Activated naive CD4-positive, alpha-beta T cell treated with anti-CD3 and anti-CD28 coated beads, Interleukin-2, amount 50 U/mL, for 24 hours (primary cell): ENCODE measurements at regions not wholly inside any gene's neighbourhood (a gene's known extent, or its start where the extent isn't known, plus 50 kb on each side); places are given as distances from the start of the nearest gene placed in this dataset.

Experiments used
- H3K27ac Mint-ChIP-seq: one replicate; pipeline ENCODE4 v1.8.0; 2021; ENCODE audit warnings: mild to moderate bottlenecking, mixed read lengths
- H3K27me3 Mint-ChIP-seq: one replicate; pipeline ENCODE4 v1.8.0; 2021; ENCODE audit warnings: mixed read lengths
- H3K36me3 Mint-ChIP-seq: one replicate; pipeline ENCODE4 v1.8.0; 2021; ENCODE audit warnings: mixed read lengths
- H3K4me1 Mint-ChIP-seq: one replicate; pipeline ENCODE4 v1.8.0; 2021; ENCODE audit warnings: mixed read lengths
- H3K4me3 Mint-ChIP-seq: one replicate; pipeline ENCODE4 v1.8.0; 2021; ENCODE audit warnings: mild to moderate bottlenecking, mixed read lengths
- H3K9me3 Mint-ChIP-seq: one replicate; pipeline ENCODE4 v1.8.0; 2021; ENCODE audit warnings: mixed read lengths

DNA sequence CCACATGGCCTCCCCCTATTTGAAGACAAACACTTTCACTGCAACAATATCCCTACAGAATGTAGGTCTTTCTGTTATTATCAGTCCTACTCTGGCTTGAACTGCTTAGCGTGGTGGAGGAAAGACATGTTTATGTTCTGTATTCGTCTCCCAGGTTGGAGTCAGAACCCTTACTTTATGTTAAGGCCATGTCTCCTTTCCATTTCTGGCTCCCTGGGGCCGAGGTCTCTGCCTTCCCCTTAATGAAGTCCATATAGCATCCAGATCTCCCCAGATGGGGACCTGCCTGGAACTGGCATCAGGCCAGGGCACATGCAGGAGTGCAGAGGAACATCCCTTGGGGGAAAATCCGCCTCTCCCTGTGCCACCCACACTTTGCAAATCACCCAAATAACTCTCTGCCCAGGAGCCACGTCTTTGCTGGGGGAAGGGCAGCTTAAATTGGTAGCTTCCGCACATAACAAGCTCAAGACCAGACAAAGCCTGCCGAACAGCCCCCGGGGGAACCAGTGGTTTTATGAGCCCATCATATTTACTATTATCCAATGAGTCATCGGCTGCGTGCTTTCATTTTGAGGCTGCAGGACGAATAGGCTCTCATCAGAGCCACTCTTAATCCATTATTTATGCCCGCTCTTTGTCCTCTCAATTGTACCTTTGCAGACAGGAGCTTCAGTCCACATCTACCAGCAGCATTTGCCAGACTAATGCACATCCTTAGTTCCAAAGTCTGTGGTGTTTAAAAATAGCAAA is 237.0 kb downstream of the UACA start:
- Mint-ChIP-seq H3K4me3 (no peak overlapping the region), H3K27me3 (no peaks in the 10 kb centered on the region), H3K36me3 (peaks cover 8% of the 10 kb centered on the region), H3K4me1 (peaks cover 71% of the 10 kb centered on the region), H3K9me3 (no peaks in the 10 kb centered on the region), H3K27ac (no peak overlapping the region)

DNA sequence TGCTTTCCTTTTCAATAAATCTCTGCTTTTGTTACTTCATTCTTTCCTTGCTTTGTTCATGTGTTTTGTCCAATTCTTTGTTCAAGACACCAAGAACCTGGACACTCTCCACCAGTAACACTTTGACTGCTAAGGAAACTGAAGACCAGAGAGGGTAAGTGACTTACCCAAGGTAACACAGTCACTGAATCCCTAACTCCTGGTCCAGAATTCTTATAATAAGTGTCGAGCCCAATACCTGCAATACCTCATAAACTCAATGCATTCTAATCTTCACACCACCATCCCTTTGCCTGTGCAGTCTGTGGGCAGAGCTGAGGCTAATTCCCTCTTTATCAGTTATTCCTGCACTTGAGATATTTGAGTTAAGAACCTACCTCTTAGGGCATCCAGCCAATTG is 237.8 kb downstream of the UACA start:
- Mint-ChIP-seq H3K4me1 (peaks cover 67% of the 10 kb centered on the region), H3K27ac (no peak overlapping the region), H3K4me3 (no peak overlapping the region), H3K27me3 (no peaks in the 10 kb centered on the region), H3K36me3 (peaks cover 8% of the 10 kb centered on the region), H3K9me3 (no peaks in the 10 kb centered on the region)

GRCh38 chr15:70524470-70524869 is 238.9 kb downstream of the UACA start:
- Mint-ChIP-seq H3K4me1 (peaks cover 58% of the 10 kb centered on the region), H3K36me3 (peaks cover 8% of the 10 kb centered on the region), H3K27me3 (no peaks in the 10 kb centered on the region), H3K27ac (no peak overlapping the region), H3K9me3 (no peaks in the 10 kb centered on the region), H3K4me3 (no peak overlapping the region)

GRCh38 chr15:70523616-70524015 is 239.7 kb downstream of the UACA start:
- Mint-ChIP-seq H3K36me3 (peaks cover 8% of the 10 kb centered on the region), H3K9me3 (no peaks in the 10 kb centered on the region), H3K27me3 (no peaks in the 10 kb centered on the region), H3K4me3 (no peak overlapping the region), H3K27ac (no peak overlapping the region), H3K4me1 (peaks cover 49% of the 10 kb centered on the region)

- Mint-ChIP-seq H3K4me1 (peaks cover 45% of the 10 kb centered on the region), H3K9me3 (no peaks in the 10 kb centered on the region), H3K27me3 (no peaks in the 10 kb centered on the region), H3K27ac (no peak overlapping the region), H3K4me3 (no peak overlapping the region), H3K36me3 (peaks cover 5% of the 10 kb centered on the region)
Measured at GRCh38 chr15:70523192-70523591, 240.2 kb downstream of the UACA start.

GRCh38 chr15:70522323-70522966 is 240.9 kb downstream of the UACA start:
- Mint-ChIP-seq H3K27me3 (no peaks in the 10 kb centered on the region), H3K36me3 (peaks cover 4% of the 10 kb centered on the region)

GRCh38 chr15:70521576-70522322 is 241.6 kb downstream of the UACA start:
- no peaks in the 10 kb centered on the region for H3K27me3 Mint-ChIP-seq
- H3K27ac Mint-ChIP-seq: no peak overlapping the region
- H3K36me3 Mint-ChIP-seq: peaks cover 4% of the 10 kb centered on the region
- H3K9me3 Mint-ChIP-seq: no peaks in the 10 kb centered on the region
- no peak overlapping the region for H3K4me3 Mint-ChIP-seq
- peaks cover 30% of the 10 kb centered on the region for H3K4me1 Mint-ChIP-seq

More at GRCh38 chr15:70522323-70522966, 240.9 kb downstream of the UACA start:
- no peaks in the 10 kb centered on the region for H3K9me3 Mint-ChIP-seq
- peaks cover 37% of the 10 kb centered on the region for H3K4me1 Mint-ChIP-seq
- H3K4me3 Mint-ChIP-seq: no peak overlapping the region
- H3K27ac Mint-ChIP-seq: peak overlapping the region; percentile 33

DNA sequence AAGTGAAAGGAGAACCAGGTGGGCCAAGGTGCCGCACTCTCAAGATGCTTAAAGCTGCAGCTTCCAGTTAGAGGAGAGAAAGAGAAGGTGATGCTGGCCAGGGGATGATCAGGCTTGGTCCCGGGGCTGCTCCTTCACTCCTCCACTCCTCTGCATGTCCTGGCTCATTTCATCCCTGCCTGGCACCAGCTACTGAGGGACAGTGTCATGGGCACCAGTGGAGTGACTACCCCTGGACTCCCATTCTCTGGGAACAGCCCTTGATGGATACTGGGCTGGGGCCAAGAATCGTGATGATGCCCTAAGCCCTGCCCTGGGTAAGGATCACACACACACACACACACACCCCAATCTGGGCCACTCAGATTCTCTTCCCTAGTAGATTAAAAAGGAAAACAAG is 243.7 kb downstream of the UACA start:
- H3K4me3 Mint-ChIP-seq: no peak overlapping the region

GRCh38 chr15:70519004-70519365 is 244.4 kb downstream of the UACA start:
- Mint-ChIP-seq H3K36me3 (no peaks in the 10 kb centered on the region), H3K4me3 (no peak overlapping the region), H3K27me3 (no peaks in the 10 kb centered on the region)

More for the DNA sequence above, 243.7 kb downstream of the UACA start:
- H3K27me3 Mint-ChIP-seq: no peaks in the 10 kb centered on the region
- no peaks in the 10 kb centered on the region for H3K36me3 Mint-ChIP-seq
- peaks cover 14% of the 10 kb centered on the region for H3K4me1 Mint-ChIP-seq
- no peaks in the 10 kb centered on the region for H3K9me3 Mint-ChIP-seq
- H3K27ac Mint-ChIP-seq: no peak overlapping the region

GRCh38 chr15:70518201-70519003 is 245.0 kb downstream of the UACA start:
- Mint-ChIP-seq H3K4me1 (peaks cover 14% of the 10 kb centered on the region), H3K4me3 (no peak overlapping the region), H3K36me3 (no peaks in the 10 kb centered on the region), H3K9me3 (no peaks in the 10 kb centered on the region), H3K27ac (no peak overlapping the region), H3K27me3 (no peaks in the 10 kb centered on the region)

More at GRCh38 chr15:70519004-70519365, 244.4 kb downstream of the UACA start:
- Mint-ChIP-seq H3K27ac (no peak overlapping the region), H3K9me3 (no peaks in the 10 kb centered on the region), H3K4me1 (peaks cover 14% of the 10 kb centered on the region)

DNA sequence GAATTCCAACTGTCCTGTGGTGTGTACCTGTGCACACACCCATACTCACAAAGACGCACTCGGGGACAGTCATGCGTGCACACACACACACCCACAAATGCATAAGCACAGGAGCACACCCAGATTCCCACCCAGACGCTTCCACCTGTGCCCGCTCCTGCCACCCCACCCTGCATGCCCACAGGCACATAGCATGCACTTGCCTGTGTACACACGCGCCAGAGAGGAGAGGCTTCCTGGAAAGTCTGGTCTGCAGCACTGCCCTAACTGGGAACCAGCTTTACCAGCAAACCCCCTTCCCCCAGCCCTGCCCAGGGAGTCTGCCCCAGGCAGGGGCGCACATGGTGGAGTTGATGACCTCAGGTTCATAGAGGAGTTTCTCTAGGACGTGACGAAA is 246.2 kb downstream of the UACA start:
- H3K27ac Mint-ChIP-seq: no peak overlapping the region
- H3K27me3 Mint-ChIP-seq: no peaks in the 10 kb centered on the region
- no peak overlapping the region for H3K4me3 Mint-ChIP-seq
- H3K4me1 Mint-ChIP-seq: peaks cover 4% of the 10 kb centered on the region
- H3K9me3 Mint-ChIP-seq: peaks cover 2% of the 10 kb centered on the region
- H3K36me3 Mint-ChIP-seq: no peaks in the 10 kb centered on the region

DNA sequence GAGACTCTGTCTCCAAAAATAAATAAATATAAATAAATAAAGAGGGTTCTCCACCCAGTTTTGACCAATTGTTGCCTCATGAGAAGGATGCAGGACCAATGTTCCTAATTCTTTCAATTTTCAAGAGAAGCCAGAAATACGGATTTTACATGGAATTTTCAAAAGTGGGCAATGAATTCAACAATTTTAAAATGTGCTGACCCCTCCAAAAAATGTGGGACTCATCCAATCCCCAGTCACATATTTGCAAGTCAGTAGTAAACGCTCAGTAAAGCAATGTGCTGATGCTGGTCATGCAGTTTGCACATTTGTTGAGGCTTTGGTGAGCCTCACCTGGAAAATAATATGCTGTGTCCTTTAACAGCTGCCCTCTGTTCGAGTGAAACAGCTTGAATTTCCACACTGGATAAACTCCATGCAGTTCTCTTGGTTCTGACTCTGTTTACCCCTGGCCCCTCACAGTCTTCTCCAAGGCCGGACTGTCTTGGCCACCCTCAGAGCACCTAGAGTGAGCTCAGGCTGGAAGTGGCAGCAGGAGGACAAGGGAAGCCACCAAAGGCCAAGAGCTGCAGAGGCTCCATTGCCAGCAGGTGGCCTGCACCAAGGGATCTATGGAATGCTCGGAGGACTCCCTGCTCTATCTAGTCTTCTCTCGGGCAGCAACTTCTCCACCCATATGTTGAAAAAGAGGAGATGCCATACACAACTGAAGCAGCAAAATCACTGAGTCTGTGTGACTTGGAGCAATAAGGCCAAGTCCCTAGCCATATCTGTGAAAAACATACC is 246.8 kb downstream of the UACA start:
- H3K4me1 Mint-ChIP-seq: peaks cover 4% of the 10 kb centered on the region
- H3K36me3 Mint-ChIP-seq: peaks cover 2% of the 10 kb centered on the region
- H3K9me3 Mint-ChIP-seq: peaks cover 7% of the 10 kb centered on the region
- H3K27ac Mint-ChIP-seq: no peak overlapping the region
- no peaks in the 10 kb centered on the region for H3K27me3 Mint-ChIP-seq
- H3K4me3 Mint-ChIP-seq: no peak overlapping the region

DNA sequence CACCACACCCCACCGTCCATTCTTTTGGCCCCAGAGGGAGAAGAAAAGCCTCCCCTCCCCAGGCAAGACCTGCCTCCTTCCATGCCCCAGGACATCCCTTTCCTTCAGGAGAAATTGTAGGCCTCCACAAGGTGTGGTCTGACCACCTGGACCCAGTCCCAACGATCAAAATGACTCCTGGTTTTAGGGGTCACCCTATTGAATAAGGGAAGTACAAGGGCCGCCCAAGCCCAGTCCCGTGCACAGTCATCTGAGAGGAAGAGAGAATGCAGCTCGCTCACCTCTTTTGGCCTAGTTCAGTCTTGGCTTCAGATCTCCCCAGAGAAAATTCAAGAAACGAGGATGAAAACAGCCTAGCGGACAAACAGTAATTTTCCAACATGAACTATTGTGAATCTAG is 249.1 kb downstream of the UACA start:
- peaks cover 12% of the 10 kb centered on the region for H3K36me3 Mint-ChIP-seq
- peaks cover 10% of the 10 kb centered on the region for H3K9me3 Mint-ChIP-seq
- no peak overlapping the region for H3K4me3 Mint-ChIP-seq
- H3K27me3 Mint-ChIP-seq: no peaks in the 10 kb centered on the region
- H3K4me1 Mint-ChIP-seq: peaks cover 3% of the 10 kb centered on the region
- no peak overlapping the region for H3K27ac Mint-ChIP-seq

DNA sequence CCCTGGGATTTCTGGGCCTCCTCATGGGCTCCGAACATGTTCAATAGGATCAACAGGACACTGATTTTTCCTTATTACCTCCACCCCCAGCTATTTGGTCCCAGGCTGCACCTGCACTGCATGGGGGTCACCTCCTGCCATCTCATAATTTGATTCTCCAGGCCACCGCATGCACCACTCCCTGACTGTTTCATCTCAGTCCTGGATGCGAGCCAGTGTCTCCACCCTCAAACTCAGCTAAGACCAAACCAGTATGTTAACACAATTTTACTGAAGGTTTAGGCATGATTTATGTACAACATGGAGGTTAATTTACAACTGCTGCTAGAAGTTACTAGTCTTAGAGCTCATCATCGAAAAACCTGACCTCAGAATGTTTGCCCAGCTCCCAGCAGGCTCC is 249.5 kb downstream of the UACA start:
- peaks cover 8% of the 10 kb centered on the region for H3K4me1 Mint-ChIP-seq
- H3K4me3 Mint-ChIP-seq: no peak overlapping the region
- peaks cover 10% of the 10 kb centered on the region for H3K9me3 Mint-ChIP-seq
- H3K27ac Mint-ChIP-seq: peak overlapping the region; percentile 46
- H3K36me3 Mint-ChIP-seq: peaks cover 15% of the 10 kb centered on the region
- no peaks in the 10 kb centered on the region for H3K27me3 Mint-ChIP-seq
